Upper lobe of right lung (tissue), 1 donor: ENCODE measurements at regions not wholly inside any gene's neighbourhood (a gene's known extent, or its start where the extent isn't known, plus 50 kb on each side); places are given as distances from the start of the nearest gene placed in this dataset.
A peak's percentile ranks its signal among the peaks of the same experiment; 100 is the strongest.

Source experiments
- ATAC-seq: fragments of 200-7000 bp; cut with Tn5 transposase; one replicate; pipeline ENCODE4 v1.9.1; 2020; ENCODE audit warnings: mild to moderate bottlenecking, moderate library complexity
- DNase-seq: peaks from one replicate; pipeline ENCODE4 v3.0.0-alpha.2; 2020
- H3K27ac ChIP-seq: fragments of 200-600 bp; one replicate; pipeline ENCODE4 v1.8.0; 2022
- H3K27me3 ChIP-seq: fragments of 200-600 bp; one replicate; pipeline ENCODE4 v1.8.0; 2022; ENCODE audit warnings: mild to moderate bottlenecking
- H3K36me3 ChIP-seq: fragments of 200-600 bp; one replicate; pipeline ENCODE4 v1.8.0; 2022
- H3K4me1 ChIP-seq: fragments of 200-600 bp; one replicate; pipeline ENCODE4 v1.8.0; 2022
- H3K4me3 ChIP-seq: fragments of 200-600 bp; one replicate; pipeline ENCODE4 v1.8.0; 2022; ENCODE audit warnings: mild to moderate bottlenecking
- H3K9me3 ChIP-seq: fragments of 200-600 bp; one replicate; pipeline ENCODE4 v1.8.0; 2022
- intact Hi-C: fragments of 100-400 bp; cut with DNase I; formaldehyde crosslinking; loops from one replicate; pipeline ENCODE4 v1.11.0; 2022
- TF ChIP-seq, protein P1 (sequence below): fragments of 200-600 bp; IDR thresholded peaks from one replicate; pipeline ENCODE4 v1.8.0; 2022; ENCODE audit warnings: antibody characterized with exemption
- donor health status: DM: no; HTN: yes; CAD: no; lungs with severe emphysema.

GRCh38 chr10:42942279-42942950 is 134.5 kb upstream of the RET start:
- TF ChIP-seq, protein P1, sequence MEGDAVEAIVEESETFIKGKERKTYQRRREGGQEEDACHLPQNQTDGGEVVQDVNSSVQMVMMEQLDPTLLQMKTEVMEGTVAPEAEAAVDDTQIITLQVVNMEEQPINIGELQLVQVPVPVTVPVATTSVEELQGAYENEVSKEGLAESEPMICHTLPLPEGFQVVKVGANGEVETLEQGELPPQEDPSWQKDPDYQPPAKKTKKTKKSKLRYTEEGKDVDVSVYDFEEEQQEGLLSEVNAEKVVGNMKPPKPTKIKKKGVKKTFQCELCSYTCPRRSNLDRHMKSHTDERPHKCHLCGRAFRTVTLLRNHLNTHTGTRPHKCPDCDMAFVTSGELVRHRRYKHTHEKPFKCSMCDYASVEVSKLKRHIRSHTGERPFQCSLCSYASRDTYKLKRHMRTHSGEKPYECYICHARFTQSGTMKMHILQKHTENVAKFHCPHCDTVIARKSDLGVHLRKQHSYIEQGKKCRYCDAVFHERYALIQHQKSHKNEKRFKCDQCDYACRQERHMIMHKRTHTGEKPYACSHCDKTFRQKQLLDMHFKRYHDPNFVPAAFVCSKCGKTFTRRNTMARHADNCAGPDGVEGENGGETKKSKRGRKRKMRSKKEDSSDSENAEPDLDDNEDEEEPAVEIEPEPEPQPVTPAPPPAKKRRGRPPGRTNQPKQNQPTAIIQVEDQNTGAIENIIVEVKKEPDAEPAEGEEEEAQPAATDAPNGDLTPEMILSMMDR, result no peak
- DNase-seq, result peak; percentile 47
- intact Hi-C loops, result no loop called here

GRCh38 chr10:42943025-42943818 is 133.6 kb upstream of the RET start:
- ATAC-seq (no peak), DNase-seq (peak; percentile 48)
- no peak overlapping the region for H3K27ac ChIP-seq
- no peaks in the 10 kb centered on the region for H3K27me3 ChIP-seq
- no peaks in the 10 kb centered on the region for H3K9me3 ChIP-seq
- intact Hi-C loops, result no loop called here
- no peaks in the 10 kb centered on the region for H3K36me3 ChIP-seq
- TF ChIP-seq, protein P1, result no peak
- H3K4me1 ChIP-seq, result no peaks in the 10 kb centered on the region
- H3K4me3 ChIP-seq, result no peak overlapping the region

More at GRCh38 chr10:42942279-42942950, 134.5 kb upstream of the RET start:
- H3K36me3 ChIP-seq, result no peaks in the 10 kb centered on the region
- H3K27me3 ChIP-seq, result no peaks in the 10 kb centered on the region
- no peak for ATAC-seq
- no peak overlapping the region for H3K27ac ChIP-seq
- H3K4me1 ChIP-seq, result no peaks in the 10 kb centered on the region
- no peaks in the 10 kb centered on the region for H3K9me3 ChIP-seq
- no peak overlapping the region for H3K4me3 ChIP-seq

DNA sequence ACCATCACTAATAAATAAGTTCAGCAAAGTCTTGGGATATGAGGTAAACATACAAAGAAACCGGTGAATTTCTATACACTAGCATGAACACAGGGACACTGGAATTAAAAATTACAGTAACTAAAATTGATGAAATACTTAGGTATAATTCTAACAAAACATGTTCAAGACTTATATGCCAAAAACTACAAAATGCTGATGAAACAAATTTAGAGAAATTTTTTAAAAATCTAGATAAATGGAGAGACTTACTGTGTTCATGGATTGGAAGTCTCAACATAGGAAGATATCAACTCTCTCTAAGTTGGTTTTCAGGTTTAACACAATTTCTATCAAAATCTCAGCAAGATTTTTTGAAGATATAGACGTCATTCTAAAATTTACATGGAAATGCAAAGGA is 128.8 kb upstream of the RET start:
- DNase-seq (no peak), ATAC-seq (no peak)
- no peaks in the 10 kb centered on the region for H3K4me1 ChIP-seq
- intact Hi-C loops, result no loop called here
- no peak overlapping the region for H3K27ac ChIP-seq
- H3K9me3 ChIP-seq, result no peaks in the 10 kb centered on the region
- H3K27me3 ChIP-seq, result peaks cover 14% of the 10 kb centered on the region
- H3K4me3 ChIP-seq, result no peak overlapping the region
- H3K36me3 ChIP-seq, result no peaks in the 10 kb centered on the region
- TF ChIP-seq, protein P1, result no peak

DNA sequence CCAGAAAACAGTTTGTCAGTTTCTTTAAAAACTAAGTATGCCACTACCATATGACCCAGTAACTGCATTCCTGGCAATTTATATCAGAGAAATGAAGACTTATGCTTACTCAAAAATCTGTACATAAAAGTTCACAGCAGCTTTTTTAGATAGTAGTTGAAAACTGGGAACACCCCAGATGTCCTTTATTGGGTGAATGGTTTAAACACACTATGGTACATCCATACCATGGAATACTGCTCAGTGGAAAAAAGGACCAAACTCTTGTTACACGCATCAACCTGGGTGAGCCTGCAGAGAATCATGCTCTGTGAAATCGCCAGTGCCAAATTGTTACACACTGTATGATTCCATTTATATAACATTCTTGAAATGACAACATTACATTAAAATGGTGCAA is 127.6 kb upstream of the RET start:
- Histone ChIP-seq H3K27ac (no peak overlapping the region), H3K4me1 (no peaks in the 10 kb centered on the region), H3K36me3 (no peaks in the 10 kb centered on the region), H3K27me3 (peaks cover 14% of the 10 kb centered on the region), H3K4me3 (no peak overlapping the region), H3K9me3 (no peaks in the 10 kb centered on the region)
- no peak for ATAC-seq
- DNase-seq, result no peak
- TF ChIP-seq, protein P1, result no peak
- intact Hi-C loops, result no loop called here

GRCh38 chr10:42950606-42951485 is 126.0 kb upstream of the RET start:
- Histone ChIP-seq H3K9me3 (no peaks in the 10 kb centered on the region), H3K27me3 (peaks cover 14% of the 10 kb centered on the region), H3K36me3 (no peaks in the 10 kb centered on the region), H3K27ac (no peak overlapping the region), H3K4me3 (no peak overlapping the region), H3K4me1 (no peaks in the 10 kb centered on the region)
- intact Hi-C loops, result no loop called here
- TF ChIP-seq, protein P1, result no peak
- ATAC-seq (no peak), DNase-seq (peak; percentile 2)
